Stimulated activated CD8-positive, alpha-beta memory T cell treated with anti-CD3 and anti-CD28 coated beads, Interleukin-7, amount 100 ng/mL, for 4 hours (primary cell): ENCODE measurements at regions not wholly inside any gene's neighbourhood (a gene's known extent, or its start where the extent isn't known, plus 50 kb on each side); places are given as distances from the start of the nearest gene placed in this dataset.
"Not testable (repeated sequence)": the region's sequence is repeated elsewhere in the genome, so short reads cannot be mapped to it uniquely, and the experiment has no call there.

ENCODE experiments used
- DNase-seq, 2 donors: peaks; one replicate each; pipeline ENCODE4 v3.0.0-alpha.2; 2020; ENCODE audit warnings: low read depth in 2 of 2

DNA sequence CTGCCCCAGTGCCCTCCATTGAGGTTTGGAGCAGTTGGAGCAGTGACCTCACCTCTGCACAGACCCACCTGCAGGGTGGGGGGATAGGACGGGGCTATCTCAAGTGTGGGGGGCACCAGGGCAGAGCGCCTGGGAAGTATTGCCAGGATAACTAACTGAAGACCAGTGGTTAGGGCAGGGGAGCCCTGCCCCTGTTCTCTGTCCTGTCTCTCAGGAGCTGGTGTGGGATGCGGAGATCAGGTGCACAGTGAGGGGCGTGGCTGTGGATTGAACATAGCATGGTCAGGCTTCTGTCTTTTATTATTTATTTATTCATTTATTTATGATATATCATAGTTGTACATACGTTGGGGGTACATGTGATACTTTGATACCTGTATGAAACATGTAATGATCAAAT is 256.6 kb downstream of the GADD45G start:
- DNase-seq, result not testable (repeated sequence)

DNA sequence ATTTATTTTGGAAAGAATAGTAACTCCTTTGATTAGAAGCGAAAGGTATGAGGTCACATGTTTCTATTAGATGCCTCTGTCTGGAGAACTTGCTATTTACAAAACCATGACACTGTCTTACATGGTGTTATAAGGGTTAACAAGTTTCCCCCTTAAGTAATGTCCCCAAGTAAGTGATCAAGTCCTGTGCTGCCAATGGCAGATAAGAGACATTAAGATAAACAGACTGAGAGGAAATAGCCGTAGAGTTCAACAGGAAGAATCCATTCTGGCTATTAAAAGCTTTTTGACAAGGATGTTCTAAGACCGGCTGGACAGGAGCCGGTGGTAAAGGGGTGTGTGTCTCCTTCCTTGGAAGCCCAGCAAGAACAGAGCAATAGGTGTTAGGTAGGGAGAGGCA is 257.5 kb downstream of the GADD45G start:
- DNase-seq, result no peak

DNA sequence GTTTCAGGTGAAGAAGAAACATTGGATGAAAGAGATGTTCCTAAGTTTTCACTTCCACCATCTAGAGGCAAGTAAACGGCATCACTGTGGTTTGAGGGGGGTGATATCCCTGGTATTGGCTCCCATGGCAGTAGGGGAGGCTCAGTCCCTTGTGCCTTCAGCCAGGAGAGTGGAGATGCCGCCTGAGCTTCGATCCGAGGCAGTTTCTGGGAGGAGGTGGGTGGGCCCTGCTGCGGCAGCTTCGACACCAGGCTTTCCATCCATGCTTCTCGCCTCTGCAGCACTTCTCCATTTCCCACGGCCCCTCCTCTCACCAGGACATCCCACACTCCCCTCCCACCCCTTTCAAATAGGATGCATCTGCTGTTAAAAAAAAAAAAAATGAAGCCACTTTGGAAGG is 258.3 kb downstream of the GADD45G start:
- DNase-seq, result no peak

DNA sequence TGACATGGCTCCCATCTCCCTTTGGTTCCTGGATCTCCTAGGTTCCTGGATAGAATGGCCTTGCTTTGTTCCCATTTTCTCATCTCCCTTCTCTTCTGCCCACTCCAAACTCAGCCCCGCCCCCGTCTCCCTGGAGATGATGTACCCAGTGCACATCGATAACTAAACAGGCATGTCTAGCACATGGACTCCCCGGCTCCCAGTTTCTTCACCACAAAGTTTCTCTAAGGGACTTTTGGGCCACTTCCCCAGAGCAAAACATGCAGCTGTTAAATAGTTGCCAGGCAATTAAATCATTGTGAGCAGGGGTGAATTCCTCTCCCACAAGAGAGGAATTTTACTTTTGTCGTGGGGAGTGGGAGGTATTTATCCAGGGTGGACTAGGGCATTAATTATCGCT is 259.0 kb downstream of the GADD45G start:
- DNase-seq, result no peak

DNA sequence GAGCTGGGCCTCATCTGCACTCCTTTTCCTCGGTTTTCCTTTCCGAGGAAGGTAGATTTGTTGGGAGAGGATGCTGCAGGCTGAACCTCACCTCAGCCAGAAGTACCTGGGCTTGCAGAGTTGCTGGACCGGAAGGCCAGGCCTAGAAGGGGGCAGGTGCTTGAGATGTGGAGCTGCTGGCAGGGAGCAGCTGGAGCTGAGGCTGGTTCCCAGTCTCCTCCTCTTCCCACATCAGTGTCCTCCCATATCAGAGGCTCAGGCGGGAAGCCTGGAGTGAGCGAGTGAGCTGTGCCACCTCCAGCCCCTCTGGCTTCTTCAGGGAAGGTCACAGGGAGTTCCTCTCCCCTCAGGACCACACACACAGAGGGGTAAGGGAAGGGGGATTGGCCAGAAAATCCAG is 259.4 kb downstream of the GADD45G start:
- no peak for DNase-seq

DNA sequence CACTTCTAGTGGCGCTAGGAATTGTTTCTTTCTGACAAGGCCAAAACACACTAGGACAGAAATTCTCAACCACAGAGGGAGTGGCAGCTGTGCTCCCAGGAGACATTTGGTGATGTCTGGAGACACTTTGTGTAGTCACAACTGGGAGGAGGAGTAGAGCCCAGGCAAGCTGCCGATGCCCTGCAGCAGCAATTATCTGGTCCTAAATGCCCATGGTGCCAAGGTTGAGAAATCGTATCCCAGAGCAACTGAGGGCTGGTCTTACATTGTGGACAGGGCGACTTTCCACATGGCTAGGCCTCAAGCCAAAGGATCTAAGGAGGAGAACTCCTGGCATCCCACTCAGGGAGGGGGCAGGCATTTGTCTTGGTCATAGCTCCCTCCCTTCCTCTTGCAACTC is 259.9 kb downstream of the GADD45G start:
- no peak for DNase-seq

DNA sequence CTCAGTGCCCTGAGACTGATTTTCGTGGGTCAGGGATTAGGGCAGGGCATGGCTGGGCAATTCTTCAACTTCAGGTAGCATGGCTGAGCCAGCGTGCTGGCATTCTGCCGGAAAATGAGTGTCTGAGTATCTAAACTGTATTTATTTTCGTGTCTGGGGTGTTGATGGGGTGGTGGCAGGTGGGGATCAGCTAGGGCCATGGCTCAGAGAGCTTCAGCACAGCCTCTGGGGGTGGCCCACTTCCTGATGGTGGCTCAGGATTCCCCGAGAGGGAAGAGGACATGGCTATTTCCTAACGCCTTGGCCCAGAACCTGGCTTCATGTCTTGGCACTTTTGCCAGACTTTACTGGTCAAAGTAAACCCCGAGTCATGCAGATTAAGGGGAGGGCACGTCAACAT is 260.5 kb downstream of the GADD45G start:
- DNase-seq, result no peak

DNA sequence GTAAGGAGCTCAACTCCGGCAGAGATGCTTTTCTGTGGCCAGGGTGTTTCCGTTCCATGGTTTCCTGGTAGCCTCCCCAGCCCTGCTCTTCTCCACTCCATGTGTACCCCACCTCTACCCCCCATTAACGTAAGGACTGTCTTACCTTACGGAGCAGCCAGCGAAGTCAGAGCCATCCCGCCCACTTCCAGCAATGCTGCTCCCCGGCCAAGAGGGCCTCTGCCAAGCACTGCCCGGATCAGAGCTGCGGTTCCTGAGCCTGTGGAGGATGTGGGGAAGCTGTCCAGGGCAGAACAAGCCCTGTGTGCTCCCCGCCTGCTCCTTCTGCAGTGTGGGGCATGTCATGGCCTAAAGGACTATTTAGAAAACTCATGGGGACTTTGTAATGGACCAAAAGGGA is 261.2 kb downstream of the GADD45G start:
- DNase-seq, result no peak

DNA sequence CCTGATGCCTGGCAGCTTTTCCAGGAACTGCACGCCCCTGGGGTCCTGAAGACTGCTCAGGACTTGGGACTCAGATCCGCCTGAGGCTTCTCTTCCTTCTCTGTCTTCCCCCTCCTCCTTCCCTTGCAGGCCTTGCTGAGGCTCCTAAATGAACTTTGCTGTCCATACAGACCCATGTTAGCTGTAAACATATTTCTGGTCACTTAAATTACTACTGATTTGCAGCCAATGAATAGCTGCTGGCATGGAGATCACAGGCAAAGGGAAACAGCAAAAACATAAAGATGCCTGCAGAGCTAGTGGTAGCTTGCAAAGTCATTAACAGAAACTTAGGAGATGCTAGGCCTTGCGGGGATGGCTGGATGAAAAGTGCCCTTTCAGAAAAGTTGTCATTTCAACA is 261.9 kb downstream of the GADD45G start:
- no peak for DNase-seq

DNA sequence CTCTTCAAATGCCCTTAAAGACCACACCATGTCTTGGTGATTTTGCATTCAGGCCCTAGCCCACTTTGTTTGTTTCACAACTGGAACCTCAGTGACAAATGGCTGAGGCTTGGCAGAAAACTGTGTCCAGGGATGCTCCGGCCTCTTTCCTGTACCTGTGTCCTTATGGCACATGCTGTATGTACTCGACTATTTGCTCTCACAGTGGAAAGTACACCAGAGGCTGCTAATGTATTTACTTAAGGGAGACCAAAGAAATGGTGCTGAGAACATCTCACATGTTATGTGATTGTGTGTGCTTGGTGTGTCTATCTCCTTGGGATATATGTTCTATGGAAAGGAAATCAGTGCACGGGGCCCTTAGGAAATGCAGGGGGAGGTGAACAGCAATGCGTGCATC is 263.3 kb downstream of the GADD45G start:
- no peak for DNase-seq

DNA sequence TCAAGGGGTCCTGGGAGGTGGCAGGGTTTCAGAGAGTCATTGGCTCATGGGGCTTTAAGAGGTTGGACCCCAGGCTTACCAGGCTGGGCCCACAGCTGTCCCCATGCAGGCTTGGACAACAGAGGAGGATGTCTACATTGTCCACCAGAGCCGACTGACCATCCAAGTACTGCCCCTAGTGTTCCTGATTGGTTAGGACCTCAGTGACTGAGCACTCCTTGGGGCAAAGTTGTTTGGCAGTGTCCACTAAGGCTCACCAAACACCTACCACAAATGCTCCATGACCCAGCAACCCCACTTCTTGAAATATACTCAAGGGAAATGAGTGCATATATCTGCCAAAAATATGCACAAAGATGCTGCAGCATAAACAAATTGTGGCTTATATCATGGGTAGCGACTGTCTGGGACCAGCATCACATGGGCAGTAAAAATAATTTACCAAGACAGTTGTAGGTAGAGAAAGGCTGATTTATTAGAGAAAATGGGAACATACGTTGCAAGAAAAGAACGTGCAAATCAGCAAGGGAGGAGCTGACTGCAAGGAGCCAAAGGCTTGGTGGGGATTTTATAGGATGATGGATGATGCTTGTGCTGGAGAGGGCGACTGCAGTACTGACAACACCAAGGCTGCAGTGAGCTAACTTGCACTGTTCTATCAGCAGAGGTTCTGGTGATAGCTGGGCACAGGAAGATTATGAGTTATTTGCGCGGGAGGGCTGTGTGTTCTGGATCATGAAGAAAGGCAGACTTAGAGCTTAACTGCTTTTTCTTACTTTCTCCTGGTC is 265.2 kb downstream of the GADD45G start:
- DNase-seq, result no peak

DNA sequence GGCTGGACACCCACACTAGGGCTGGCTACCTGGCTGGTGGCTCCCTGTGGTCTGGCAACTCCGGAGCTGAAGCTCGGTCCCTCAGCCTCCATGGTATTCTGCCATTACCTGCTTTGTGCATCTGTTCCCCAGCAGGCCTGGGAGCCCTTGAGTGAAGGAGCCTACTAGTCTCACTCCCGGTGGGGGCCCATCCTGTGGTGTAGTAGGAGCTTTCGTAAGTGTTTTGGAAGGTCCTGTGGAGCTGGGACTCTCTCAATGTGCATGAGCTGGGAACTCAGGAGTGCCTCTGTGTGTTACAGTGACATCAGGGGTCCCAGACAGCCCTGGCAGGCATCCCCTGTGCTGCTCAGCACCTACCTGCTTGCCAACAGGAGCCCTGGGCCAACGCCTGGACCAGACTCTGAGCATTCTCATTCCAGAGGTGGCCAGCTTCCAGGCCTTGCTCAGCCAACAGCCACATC is 267.1 kb downstream of the GADD45G start:
- no peak for DNase-seq

DNA sequence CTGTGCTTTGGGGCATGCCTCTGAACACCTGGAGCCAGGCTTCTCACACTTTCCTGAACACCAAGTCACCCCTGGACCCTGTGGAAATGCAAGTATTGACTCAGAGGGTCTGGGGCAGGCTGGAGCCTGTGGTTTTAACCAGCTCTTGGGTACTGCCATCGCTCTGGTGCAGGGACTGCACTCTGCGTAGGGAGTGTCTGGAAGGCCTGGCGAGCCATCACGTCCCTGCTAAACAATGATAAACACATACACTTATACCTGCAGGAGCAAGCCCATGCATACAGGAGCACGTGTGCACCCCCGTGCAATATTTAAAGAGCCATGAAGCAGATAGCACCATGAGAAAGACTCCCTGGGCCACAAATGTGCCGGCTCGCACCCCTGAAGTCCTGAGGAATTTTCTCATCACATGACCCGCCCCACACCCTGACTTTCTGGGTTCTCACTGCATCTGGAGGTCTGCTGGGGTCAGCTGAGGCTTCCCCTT is 267.7 kb downstream of the GADD45G start:
- DNase-seq, result no peak

DNA sequence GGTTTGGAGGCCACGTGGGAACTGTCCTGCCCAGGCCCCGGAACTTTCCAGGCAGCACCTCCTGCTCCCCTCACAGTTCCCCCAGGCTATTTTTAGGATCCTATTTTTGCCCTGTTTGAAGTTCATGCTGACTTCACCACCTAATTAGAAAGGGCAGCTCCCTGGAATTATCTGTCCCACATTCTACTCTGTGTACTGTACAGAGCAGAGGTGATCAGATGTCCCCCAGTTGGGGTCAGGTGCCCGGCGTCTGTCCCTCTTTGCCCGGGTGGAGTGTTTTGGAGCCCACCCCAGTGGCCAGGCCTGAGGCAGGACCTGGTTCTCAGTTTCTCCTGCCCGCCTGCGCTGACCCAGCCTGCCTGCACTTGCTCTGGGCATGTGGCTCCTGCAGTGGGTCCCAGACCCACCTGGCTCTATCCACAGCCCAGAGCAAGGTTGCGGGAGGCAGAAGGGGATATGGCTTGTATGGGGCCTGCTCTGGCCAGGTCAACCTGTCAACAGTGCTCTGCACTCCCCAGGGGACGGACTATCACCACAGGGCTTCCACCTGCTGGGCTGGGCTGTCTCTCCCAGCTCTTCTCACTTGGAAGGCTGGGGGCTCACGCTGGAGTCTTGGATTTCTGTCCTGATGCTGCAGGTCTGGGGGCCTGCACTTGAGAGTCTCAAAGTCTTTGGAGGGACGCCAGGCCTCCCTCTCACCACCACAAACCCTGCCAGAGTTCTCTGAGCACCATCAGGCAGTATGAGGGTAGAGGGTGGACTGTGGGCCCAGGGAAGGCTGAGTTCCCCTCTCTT is 268.3 kb downstream of the GADD45G start:
- no peak for DNase-seq

DNA sequence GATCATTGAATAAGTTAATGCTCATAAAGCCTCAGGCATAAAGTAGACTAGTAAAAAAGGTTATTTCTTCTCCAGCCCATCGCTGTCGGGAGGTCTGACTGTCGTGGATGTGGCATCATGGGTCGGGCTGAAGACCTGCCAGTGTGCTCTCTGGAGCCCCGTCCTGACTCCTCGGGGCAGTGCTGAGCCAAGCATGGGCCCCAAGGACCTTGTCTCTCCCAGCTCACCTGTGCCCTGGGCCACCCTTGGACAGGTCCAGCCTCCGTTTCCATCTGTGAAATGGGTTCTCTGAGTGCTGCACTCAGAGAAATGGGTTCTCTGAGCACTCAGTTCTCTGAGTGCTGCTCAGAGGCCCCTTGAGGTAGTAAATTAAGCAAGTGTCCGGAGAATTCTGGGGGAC is 269.0 kb downstream of the GADD45G start:
- DNase-seq, result no peak

DNA sequence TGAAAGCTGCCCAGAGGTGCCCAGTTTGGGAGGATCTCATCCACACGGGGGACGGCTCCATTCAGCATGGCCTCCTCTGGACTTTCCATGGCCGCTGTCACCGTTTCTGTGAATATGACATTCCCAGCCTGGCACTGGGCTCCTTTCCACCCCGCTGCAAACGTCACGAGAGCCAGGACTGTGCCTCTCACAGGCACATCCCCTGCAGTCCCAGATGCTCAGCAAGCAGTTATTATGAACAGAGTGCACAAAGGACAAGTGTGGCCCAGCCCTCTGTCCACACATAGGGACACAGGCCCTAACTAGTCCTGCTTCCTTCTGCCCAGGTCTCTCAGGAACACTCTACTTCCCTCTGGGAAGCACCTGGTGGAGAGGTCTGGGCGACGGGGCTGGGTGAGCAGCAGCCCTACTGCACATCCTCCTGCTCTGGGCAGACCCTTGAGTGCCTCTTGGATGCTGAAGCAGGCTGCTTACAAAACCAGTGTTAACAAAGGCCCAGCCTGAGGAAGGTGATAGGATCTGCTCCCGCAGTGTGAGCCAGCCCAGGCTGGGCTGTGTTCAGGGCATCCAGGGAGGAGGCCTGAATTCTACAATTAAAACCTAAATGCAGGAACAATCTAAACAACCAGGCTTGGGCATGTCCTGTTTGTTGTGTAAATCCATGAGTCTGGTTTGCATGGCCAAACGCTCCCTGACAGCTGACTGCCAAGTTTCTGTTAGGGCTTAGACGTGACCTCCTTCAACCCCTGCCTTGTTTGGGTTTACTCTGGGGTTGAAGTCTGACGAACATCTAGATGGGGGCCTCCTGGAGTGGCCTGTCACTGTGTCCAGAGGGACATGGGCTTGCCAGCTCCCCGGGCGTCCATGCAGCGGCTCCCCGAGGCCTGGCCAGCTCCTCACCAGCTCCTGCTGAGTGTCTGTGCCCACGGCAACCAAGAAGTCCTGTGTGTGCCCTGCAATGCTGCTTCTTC is 269.8 kb downstream of the GADD45G start:
- DNase-seq, result no peak

DNA sequence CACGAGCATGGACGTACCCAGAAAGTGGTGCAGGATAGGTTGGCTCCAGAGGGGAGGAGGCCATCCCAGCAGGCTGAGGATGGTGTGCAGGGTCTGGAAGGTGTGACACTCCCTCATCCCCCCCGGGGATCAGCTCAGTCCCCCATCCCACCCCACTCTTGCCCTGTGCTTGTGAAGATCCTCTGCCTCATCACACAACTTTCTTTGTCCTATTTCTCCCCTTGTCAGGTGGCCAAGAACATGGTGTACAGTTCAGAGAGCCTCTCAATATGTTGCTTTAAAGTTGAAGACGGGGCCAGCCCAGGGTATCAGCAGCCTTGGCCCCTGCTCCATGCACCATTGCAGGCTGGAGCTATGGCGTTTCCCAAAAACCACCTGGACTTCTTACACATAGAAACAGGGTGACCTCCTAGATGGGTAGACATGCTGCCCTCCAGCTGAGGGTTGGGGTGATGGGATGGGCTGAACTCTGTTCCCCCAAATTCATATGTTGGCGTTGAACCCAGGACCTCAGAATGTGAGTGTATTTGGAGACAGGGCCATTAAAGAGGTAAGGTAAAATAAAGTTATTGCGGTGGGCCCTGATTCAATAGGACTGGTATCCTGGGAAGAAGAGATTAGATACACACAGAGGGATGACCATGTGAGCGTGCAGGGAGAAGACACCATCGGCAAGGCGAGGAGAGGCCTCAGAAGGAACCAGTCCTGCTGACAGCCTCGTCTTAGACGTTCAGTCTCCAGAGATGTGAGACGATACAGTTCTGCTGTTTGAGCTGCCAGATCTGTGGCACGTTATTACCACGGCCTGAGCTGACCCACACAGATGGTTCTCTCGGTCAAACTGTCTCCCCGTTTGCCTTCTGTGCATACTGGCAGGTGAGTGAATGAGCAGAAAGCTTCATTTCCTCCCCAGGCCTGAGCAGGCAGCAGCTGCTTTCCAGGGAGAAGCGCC is 272.5 kb downstream of the GADD45G start:
- no peak for DNase-seq

DNA sequence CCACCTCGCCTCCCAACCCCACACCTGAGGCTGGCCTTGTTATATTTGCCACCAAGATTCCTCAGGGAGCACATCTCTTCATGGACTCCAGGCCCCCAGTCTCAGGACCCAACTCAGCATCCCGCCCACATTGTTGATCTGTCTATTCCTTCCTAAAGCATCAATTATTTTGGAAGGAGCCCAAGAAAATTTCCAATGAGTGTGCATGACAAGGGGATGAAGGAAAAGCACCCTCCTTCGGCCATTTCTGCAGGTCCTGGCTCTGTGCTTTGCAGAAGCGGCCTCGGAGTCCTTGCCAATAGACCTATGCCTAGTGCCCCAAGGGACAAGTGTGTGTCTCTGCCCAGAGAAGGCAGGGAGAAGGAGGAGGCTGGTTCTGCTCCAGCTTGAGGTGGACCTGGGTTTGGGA is 273.2 kb downstream of the GADD45G start:
- DNase-seq, result no peak

DNA sequence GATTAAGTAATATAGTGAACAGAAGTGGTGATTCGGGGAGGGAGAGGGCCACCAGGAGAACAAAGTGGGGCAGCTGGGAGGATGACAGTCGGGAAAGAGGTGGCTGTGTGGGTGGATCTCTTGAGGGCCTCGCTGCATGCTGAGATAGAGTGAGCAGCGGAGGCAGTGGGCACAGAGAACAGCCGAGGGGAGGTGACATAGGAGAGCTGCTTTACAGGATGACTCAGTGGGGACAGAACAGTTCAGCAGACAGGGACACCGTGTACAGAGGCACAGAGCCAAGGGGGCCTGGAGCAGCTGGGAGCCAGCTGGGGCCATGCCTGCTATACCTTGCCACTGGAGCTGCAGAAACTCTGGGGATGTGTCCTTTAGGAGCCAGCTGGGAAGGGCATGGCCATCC is 273.9 kb downstream of the GADD45G start:
- no peak for DNase-seq

DNA sequence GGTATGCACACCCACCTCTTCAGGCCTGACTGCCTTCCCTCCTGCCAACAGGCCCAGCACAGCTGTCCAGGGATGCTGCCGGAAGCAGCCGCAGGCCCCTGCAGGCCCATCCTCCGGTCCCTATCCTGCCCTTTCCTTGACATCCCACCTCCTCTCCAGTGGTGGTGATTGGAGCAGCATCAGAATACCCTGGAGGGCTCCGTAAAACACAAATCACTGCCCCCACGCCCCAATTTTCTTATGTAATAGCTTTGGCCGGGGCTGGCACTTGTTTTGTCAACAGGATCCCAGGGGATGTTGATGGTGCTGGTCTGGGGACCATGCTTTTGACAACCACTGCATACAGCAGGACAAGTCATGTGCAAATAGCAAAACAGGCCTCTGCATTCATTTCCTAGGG is 274.5 kb downstream of the GADD45G start:
- no peak for DNase-seq

DNA sequence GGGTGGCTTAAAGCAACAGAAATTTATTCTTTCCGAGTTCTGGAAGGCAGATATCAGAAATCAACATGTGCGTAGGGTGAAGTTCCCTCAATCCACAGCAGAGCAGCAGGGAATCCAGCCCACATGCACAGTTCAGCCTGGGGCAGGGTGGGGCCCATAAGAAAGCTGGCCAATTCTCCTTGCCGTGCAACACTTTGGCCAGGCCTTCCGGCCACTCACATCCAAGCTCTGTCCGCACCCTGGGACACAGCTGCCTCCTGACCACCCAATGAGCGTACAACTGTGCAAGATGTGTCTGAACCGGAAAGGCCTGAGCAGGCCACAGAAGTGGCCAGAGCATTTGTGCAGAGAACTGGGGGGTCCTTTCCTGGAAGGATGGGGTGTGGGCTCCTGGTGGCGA is 274.9 kb downstream of the GADD45G start:
- DNase-seq, result no peak
